ENCODE measurements at regions not wholly inside any gene's neighbourhood (a gene's known extent, or its start where the extent isn't known, plus 50 kb on each side); places are given as distances from the start of the nearest gene placed in this dataset.

DNA sequence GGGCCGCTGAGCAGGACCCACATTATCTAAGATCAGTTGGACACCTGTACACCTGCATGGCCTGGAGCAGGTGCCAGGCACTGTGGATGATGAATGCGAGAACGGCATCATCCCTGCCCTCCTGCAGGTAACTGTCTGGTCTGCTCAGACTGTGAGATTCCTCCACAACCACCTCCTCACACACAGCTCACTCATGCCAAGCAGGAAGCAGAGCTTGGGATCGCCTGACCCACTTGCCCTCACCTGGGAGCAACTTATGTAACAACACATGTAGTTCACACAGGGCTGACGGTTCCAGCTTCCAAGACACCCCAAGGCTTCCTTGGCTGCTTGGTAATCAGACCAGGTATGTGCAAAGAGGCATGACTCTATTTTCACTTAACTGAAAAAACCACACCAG is 359.2 kb downstream of the PREX1 start:
- TF ChIP-seq, protein P1, sequence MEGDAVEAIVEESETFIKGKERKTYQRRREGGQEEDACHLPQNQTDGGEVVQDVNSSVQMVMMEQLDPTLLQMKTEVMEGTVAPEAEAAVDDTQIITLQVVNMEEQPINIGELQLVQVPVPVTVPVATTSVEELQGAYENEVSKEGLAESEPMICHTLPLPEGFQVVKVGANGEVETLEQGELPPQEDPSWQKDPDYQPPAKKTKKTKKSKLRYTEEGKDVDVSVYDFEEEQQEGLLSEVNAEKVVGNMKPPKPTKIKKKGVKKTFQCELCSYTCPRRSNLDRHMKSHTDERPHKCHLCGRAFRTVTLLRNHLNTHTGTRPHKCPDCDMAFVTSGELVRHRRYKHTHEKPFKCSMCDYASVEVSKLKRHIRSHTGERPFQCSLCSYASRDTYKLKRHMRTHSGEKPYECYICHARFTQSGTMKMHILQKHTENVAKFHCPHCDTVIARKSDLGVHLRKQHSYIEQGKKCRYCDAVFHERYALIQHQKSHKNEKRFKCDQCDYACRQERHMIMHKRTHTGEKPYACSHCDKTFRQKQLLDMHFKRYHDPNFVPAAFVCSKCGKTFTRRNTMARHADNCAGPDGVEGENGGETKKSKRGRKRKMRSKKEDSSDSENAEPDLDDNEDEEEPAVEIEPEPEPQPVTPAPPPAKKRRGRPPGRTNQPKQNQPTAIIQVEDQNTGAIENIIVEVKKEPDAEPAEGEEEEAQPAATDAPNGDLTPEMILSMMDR (IDR thresholded peaks at IDR 0.05; ENCODE audit: borderline replicate concordance, extremely low read depth, low read length, poor library complexity, severe bottlenecking) = no peak
- TF ChIP-seq EZH2 (IDR thresholded peaks at IDR 0.05; ENCODE audit: borderline replicate concordance, low read depth, low read length, severe bottlenecking) = no peak
